DMS 273 (cell line): ENCODE measurements at regions not wholly inside any gene's neighbourhood (a gene's known extent, or its start where the extent isn't known, plus 50 kb on each side); places are given as distances from the start of the nearest gene placed in this dataset.

ENCODE experiments used
- DNase-seq: peaks from one replicate; lab custom pipeline; 2025; ENCODE audit not compliant: unreplicated experiment; lab: John Stamatoyannopoulos, UW

DNA sequence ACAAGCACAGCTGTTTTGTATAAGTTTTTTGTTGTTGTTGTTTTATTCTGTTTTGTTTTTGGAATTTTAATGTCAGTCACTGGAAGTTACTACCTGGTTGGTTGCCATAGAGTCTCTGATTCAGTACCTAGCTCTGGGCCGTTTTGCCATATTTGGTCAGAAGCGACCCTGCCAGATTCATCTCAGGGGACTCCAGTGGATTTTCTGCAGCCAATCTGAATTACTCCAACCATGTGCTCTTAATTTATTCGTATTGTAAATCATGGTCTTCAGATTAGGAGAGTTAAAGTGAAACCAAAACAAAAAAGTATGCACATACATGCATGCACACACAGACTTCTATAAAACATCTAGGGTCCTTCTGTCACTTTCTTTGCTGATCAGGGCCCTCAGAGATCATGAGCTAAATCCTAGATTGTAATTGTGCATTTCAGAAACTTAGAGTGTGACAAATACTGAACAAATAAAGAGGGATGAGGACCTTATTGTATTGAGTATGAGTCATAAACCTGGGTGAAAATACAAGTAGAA is 317.4 kb upstream of the UBE2E3 start:
- DNase-seq, result peak; percentile 59

DNA sequence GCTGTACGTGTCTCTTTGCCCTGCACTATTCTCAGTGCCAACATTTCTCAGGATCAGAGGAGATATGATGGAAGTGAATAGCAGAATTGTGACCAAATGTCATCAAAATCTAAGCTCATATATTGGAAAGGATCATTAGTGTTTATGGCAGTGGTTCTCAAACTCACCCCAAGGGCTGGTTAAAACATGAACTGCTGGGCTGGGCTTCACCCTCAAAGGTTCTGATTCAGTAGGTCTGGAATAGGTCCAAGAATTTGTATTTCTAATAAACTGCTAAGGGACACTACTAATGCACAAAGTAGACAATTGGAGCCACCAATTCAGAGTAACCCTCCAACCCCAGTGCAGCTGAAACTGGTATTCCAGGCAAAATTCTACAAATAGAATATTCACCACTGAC is 317.9 kb upstream of the UBE2E3 start:
- DNase-seq, result peak; percentile 21

DNA sequence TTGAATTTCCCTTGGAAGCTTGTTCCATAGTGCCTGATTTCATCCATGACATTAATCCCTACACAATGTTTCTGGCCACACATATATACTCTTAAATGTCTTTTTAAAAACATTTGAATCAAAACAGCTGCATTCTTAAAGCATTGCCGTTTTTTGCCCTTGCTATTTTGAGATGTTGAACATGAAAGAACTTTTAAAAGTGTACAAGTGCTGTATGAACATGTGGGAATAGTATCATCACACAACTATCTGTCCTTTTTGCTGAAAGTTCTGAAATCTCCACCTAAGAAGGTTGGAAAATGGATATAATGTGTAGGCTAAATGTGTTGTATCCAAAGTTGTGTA is 318.7 kb upstream of the UBE2E3 start:
- DNase-seq, result no peak

DNA sequence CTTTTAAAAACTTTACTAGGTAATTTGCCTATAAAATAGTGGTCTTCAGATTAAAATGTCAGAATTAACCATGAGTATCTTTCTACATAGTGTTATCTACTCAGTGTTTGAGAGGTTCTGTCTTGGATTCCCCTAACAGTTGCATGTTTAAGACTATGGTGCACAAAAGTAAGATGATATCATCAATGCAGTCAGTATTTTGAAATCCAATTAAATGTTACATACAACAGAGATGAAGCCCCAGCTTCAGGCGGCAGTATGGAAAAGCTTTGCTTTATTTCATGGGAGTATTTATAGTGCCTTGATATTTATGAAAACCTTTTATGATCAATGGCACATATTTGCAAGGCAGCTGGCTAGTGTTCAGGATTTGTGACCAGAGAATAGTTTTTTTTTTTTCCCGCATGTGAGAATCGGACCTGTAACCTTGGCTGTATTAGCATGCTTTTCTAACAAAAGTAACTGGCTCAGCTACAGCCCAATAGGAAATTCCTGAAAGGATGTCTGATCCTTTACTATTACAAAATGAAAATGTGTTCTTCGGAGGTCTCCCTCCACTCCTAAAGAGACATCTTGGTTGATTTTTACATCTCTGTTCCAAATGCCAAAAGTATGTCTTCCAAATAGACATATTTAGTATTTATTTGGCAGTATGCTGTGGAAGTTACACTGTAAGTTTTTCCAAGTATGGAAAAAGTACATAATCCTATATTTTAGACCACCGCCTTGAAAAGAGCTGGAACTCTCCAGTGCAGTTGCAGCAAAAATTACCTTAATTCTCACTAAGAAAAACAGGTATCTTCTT is 319.3 kb upstream of the UBE2E3 start:
- no peak for DNase-seq

DNA sequence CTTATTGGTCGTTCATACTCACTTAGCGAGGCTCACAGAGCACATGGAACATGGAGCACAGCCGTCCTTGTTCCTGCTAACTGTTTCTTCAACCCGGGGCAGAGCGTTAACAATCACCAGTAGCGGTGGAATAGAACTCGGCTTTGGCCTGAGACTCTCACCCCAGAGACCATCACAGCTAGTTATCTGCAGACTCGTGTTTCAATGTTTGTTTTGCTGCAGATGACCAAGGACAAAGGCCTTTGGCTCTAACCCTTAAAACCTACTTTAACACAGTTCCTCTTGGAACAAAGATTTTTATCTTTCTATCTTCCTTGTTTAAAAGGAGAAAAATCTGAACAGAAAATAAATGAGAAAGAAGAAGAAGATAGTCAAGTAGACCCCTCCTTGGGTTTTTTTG is 320.2 kb upstream of the UBE2E3 start:
- DNase-seq, result no peak

DNA sequence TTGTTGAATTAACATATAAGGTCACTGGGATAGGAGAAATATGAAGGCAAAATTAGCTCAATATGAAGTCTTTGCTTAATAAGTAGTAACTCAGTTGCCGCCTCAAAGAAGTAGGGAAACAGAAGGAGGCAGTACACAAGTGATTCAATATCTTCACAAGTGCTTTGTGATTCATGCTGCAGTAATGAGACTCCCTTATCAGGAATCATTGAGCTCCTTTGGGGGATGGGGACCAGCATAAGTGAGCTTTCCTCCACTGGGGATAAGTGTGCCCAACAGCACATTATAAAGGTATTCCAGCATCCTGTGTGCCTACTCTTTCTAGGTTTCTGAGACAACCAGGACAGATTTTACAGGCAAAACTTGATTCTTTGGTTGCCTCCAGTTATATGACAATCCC is 323.4 kb upstream of the UBE2E3 start:
- DNase-seq, result no peak

DNA sequence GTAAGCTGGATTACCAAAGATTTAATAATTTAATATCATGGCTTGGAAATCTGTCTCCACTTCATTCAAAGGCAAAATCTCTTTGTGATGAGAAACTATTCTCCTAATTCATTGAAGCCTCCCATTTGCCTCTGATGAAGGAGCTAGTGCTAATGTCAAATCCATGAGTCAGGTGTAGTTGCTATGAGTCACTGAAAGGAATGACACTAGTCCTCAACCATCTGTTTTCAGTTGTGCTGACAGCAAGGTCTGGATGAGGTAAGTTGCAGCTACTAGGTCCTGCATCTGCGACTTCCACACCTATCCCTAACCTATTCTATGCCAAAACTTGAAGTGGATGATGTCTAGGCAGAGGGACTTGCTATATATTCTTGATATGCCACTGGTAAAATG is 324.0 kb upstream of the UBE2E3 start:
- peak; percentile 13 for DNase-seq

DNA sequence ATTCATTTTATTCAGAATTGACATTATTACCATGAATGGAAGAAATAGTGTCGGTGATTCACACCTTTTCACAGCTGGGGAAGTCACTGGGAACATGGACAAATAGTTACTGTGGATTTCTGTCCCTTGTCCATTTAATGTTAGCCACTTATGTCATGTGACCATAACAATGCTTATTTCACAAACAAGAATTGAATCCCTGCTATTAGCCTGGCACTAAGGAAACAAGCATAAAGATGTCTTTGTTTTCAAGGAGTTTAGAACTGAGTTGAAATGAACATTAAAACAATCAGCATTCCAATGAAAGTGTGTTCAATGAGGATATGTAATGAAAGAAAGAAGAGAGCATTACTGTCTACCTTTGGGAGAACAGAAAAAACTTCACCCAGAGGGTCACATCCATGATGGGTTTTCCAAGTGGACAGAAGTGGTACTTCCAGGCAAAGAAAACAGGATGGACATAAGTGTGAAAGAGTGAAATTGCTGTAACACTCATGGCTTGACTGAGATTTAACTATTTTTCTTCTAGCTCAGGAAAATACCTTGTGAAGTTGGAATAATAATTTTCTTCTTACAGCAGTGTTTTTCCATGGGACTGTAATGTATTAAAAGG is 324.5 kb upstream of the UBE2E3 start:
- no peak for DNase-seq

DNA sequence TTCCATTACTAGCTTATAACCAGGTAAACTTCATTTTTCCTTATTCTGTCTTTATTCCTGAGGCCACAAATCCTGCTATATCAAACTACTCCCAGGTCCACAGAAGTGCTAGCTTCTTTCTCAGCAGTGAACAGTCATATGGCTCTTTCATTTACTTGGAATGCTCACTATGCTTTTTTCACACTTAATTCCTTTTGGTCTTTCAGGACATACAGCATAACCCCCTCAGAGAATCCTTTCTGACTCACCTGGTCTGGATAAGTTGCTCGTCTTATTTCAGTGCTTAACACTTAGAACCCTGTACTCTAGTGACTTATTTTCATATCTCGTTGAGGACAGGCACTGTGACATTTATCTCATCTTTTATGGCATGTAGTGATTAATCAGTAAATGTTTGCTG is 325.0 kb upstream of the UBE2E3 start:
- DNase-seq, result no peak

DNA sequence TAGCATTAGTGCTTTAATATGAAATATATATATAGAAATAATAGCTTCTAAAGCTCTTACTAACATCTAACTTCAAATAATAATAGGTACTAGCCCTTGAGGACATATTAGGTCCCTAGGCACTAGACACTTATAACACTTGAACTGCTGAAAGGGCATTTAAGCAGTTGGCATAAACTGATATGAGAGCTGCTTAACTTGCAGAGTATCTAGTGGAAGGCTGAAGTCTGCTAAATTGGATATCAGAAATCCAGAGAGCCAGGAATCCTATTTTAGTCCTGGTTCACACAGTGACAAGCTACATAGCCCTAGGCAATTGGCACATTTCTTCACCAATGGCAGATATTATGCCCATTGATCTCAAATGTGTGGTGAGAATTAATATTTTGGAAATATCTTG is 326.9 kb upstream of the UBE2E3 start:
- DNase-seq, result no peak

DNA sequence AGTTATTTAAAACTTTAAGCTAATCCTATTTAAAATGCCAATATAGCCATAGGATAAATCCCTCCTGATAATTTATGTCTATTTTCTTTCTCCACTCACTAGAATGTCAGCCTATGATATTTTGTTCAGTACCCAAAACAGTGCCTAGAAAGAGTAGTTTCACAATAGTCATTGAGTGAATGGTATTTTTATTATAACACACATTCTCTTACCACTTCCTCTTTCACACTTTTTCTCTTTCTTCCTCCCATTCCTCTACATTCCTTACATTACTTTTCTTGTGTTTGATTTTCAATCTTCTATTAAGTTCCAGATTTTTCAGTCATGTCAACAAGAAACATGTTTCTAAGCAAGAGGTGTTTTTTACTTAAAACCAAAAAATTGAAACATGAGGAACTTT is 327.6 kb upstream of the UBE2E3 start:
- no peak for DNase-seq

DNA sequence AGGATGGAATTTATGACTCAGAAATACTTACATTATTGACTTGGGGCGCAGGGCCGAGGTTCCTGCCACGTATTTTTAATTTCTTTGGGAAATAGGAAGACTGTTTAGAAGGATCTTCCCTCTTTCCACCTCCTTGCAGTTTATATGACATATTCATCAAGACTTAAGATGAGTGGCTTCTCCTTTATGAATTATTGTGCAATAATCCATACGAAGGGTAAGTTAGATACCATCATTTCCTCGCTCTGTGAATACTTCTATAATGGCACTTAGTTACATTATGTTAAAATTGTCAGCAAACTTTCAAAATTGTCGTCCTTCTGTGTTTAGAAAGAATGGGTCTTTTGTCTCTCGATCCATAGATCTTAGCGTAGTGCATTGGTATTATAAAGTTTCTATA is 328.8 kb upstream of the UBE2E3 start:
- DNase-seq, result no peak

DNA sequence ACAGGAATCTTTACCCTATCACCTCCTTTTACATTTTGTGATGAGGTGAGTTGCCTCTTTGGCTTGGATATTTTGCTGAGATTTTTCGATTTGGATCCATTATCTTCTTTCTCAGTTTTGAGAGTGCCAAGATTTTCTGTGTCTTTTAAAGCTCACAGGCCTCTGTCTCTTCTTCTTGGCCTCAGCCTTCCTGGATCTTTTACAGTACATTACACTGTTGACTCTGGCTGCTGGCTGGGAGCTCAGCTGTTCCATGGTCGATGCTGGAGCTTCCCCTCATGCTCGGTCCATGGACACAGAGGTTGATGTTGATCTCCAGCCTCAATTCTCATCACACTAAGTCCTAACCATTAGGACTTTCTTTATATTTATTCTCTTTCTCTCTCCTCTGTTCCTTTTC is 332.8 kb upstream of the UBE2E3 start:
- no peak for DNase-seq

DNA sequence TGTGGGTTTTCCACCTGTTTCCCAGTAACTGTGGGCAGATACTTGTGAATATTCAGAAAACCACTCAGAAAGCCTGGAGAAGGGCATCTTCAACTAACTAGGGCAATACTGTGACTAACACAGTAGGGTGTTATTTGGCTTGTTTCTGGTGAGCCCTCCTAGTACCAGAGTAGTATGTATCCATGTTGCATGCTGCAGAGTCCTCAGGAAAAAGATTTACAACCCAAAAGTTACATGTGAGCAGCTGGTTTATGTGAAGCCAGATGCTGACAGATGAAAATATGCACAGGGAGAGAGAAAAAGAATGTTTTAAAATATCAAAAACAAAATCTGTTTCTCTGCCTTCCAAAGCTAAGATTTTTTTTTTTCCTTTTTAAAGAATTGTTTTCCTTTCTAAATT is 333.2 kb upstream of the UBE2E3 start:
- no peak for DNase-seq

DNA sequence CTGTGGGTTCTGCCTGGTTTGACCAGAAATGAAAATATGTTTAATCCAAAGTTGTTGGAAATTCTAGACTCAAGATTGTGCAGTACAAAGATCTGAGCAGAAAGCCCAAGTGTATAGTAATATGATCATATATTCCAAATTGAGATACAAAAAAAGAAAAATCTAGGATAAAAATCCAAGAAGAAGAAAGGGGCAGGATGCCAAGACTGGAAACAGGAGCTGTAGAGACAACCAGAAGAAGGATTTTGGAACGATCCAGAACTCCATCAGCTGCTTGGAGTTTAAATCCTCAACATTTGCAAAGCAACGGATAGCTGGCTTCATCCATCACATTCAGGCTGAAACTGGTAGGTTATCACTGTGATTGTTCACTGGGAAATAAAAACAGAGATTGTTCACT is 333.6 kb upstream of the UBE2E3 start:
- no peak for DNase-seq

DNA sequence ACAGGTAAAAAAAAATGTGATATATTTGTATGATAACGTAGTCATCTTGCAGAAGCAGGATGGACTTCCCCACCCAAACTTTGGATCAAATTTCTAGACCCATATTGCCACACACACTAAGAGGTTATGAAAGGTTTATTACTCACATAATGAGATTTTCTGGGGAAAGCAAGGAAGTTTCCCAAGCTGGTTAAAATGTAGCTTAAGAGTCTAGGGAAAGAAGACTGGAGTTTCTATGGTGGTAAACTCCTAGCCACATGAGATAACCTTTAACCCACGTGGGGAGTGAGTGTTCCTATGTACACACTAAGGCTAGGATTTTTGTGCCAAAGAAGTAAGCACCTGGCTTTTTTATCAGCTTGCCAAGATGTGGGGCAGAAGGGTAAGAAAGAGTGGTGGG is 335.7 kb upstream of the UBE2E3 start:
- DNase-seq, result no peak

DNA sequence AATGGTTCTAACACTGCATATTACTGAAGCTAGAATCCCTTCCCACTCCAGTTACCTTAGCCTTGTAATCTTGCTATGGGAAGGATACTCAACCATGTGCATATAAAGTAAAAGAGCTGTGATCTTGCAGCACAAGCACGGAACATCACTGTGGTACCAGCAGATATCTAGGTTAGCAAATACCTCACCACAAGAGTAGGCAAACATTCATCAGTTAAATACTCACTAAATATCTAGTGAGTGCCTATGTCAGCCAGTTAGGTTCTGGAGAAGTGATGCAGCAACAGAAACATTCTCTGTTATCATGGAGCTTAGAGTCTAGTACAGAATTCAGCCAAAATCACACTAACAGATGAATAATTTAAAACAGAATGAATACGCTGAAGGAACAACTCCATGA is 349.6 kb upstream of the UBE2E3 start:
- DNase-seq, result no peak

DNA sequence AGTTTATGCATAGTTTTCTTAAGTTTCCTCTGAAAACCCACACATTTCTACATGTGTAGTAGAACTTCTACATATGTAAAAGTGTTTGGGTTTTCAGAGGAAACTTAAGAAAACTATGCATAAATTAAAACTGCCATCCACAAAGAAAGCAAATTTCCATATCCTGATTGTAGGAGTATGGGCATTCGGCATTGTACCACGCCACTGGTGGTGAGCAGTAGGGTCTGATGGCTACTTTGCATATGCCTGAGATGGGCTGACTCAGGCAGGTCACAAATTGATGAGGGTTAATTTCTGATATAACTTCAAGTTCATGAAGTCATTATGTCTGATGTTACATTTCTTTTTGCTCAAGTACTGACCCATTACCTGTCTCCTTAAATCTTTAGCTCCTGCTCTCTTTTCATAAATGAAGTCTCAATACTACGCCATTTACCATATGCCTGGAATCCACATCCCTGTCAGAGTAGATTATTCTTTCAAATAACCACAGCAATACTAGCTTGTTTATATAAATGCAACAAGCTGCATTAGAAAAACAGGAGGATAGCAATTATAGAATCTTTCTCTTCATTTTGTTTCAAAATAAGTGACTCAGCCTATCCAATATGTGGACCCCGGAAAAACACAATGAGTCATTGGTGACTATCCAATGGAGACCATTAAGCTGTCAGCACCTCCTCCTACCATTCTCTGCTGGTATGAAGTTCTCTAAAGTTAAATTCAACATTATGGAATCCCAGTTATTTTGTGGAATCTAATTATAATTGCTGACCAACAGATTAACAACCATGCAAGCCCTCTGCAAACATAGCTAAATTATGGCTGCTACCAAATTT is 355.2 kb upstream of the UBE2E3 start:
- no peak for DNase-seq

DNA sequence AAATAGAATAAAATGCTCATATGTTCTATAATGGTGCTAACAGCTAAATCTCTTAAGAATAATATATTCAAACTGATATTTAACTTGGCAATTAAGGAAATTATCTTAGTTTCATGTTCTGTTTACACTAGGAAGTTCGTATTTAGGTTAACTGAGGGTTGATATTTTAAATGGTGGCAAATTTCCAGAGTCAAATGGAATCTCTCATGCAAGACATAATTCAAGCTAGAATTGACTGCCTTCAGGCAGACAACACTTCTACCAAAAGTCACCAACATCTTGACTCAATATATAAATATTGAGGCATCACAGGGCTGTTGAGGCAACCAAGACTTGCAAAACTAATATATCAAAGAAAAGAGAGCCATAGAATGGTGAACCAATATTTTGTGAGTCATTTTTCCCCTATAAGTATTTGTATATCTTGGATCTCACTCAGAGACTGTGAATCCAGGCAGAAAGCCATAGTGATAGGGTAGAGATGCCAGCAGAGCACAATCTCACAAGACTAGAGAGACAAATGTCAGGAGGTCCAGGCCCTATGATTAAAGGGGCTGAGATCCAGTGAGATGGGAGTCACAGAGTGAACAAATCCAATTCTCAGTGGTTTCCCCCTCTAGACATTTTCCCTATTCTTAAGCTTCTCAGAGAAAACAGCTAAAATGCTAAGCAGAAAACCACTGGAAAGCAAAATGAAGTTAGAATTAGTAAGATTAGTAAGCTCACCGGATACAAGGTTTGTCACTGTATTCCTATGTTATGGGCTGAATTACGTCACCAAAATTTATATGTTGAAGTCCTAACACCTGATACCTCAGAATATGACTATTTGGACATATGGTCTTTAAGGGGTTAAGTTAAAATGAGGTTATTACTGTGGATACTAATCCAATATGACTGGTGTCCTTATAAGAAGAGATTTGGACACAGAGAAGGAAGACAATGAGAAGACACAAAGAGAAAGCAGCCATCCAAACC is 358.2 kb upstream of the UBE2E3 start:
- DNase-seq, result no peak

DNA sequence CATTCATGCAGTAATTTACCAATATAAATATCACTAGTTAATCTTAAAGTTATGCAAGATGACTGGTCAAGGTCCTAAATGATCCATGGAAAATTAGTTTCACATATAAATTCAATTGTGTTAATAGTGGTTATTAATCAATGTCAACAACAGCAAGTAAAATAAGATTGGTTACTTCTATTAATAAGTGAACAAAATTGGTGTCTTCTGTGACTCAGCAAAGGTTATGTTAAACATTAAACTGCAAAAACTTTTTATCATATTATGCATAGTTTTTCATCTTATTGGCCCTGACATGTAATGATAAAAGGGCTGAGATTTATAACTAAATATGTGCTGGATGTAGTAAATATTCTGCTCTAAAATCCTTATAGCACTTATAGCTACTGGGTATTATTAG is 359.0 kb upstream of the UBE2E3 start:
- no peak for DNase-seq

DNA sequence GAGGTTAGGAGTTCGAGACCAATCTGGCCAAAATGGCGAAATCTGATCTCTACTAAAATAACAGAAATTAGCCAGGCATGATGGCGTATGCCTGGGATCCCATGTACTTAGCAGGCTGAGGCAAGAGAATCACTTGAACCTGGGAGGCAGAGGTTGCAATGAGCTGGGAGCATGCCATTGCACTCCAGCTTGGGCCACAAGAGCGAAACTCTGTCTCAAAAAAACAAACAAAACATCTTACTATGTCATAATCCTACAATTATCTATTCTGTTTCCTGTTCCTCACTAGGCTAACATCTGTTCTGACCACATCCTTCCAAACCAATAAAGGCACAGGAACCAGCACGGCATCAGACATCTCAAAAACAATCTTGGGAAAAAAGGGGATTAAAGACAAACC is 361.8 kb upstream of the UBE2E3 start:
- DNase-seq, result no peak
